GM12878 (cell line): ENCODE measurements at regions not wholly inside any gene's neighbourhood (a gene's known extent, or its start where the extent isn't known, plus 50 kb on each side); places are given as distances from the start of the nearest gene placed in this dataset.

Experiments
- ATAC-seq: fragments of 200-7000 bp; cut with Tn5 transposase; 3 replicates; pipeline ENCODE4 v1.9.1; 2020; ENCODE audit warnings: mild to moderate bottlenecking, moderate library complexity
- BruUV-seq: library from RNA; stranded (reverse); fragments of 400-500 nt; replicated peaks from 2 replicates; lab custom pipeline; 2021; lab: Mats Ljungman, UMichigan
- CTCF ChIA-PET: fragments of 300-600 bp; sonication (Branson Sonifier 250); formaldehyde crosslinking; extraction: SDS; loops from one replicate; lab custom pipeline; 2021; ENCODE audit warnings: inconsistent platforms; lab: Yijun Ruan, JAX
- POLR2A ChIA-PET: fragments of 350-600 bp; formaldehyde crosslinking; extraction: SDS; loops from one replicate; lab custom pipeline; 2021; ENCODE audit warnings: inconsistent platforms; lab: Charles Lee
- RAD21 ChIA-PET: fragments of 300-600 bp; sonication (Branson Sonifier 250); formaldehyde crosslinking; loops from one replicate; lab custom pipeline; 2023; ENCODE audit warnings: antibody characterized with exemption; ENCODE audit not compliant: unreplicated experiment; lab: Charles Lee
- SMC1A ChIA-PET: fragments of 300-600 bp; sonication (Branson Sonifier 250); formaldehyde crosslinking; loops from one replicate; lab custom pipeline; 2023; ENCODE audit not compliant: unreplicated experiment, uncharacterized antibody; lab: Charles Lee
- DNase-seq: peaks from one replicate; pipeline ENCODE4 v3.0.0-alpha.2; 2011; ENCODE audit warnings: low read depth, low spot score
- FAIRE-seq: peaks from 3 replicates; lab custom pipeline; 2011; peaks lifted over from hg19 to GRCh38; lab: Jason Lieb, UNC
- H2AFZ ChIP-seq: 2 replicates; pipeline ENCODE4 v1.6.0; 2011; ENCODE audit warnings: low read depth, low read length, control low read depth; ENCODE audit not compliant: control insufficient read depth
- H3K27ac ChIP-seq: 2 replicates; pipeline ENCODE4 v1.5.1; 2011; ENCODE audit warnings: control low read depth; ENCODE audit not compliant: control insufficient read depth, insufficient read depth
- H3K27me3 ChIP-seq, 2 experiments: replicated peaks in 1 of 2; 2 replicates each; pipeline versions ENCODE4 v1.6.0 to v1.6.1; 2011; ENCODE audit warnings: low read length in 1 of 2; ENCODE audit not compliant: control insufficient read depth in 2 of 2, insufficient read depth in 2 of 2
- H3K36me3 ChIP-seq, 2 experiments: 2 replicates each; pipeline ENCODE4 v1.5.1; 2011; ENCODE audit warnings: low read length in 1 of 2; ENCODE audit not compliant: control insufficient read depth in 2 of 2, insufficient read depth in 2 of 2
- H3K4me1 ChIP-seq: 2 replicates; pipeline ENCODE4 v1.6.1; 2011; ENCODE audit warnings: mild to moderate bottlenecking, low read length, moderate library complexity, mixed read lengths; ENCODE audit not compliant: control insufficient read depth, insufficient read depth
- H3K4me2 ChIP-seq: 2 replicates; pipeline ENCODE4 v1.6.0; 2011; ENCODE audit warnings: control low read depth; ENCODE audit not compliant: control insufficient read depth, insufficient read depth
- H3K4me3 ChIP-seq: fragments of 200-600 bp; sonication (generic); 2 replicates; pipeline ENCODE4 v1.5.1; 2016
- H3K79me2 ChIP-seq: 2 replicates; pipeline ENCODE4 v1.6.0; 2011; ENCODE audit warnings: low read length; ENCODE audit not compliant: control insufficient read depth, insufficient read depth
- H3K9ac ChIP-seq: 2 replicates; pipeline ENCODE4 v1.8.0; 2011; ENCODE audit warnings: low read length, control low read depth, mixed read lengths; ENCODE audit not compliant: control insufficient read depth, insufficient read depth
- H3K9me3 ChIP-seq: replicated peaks from 3 replicates; pipeline ENCODE4 v1.5.1; 2011; ENCODE audit warnings: mild to moderate bottlenecking, low read length; ENCODE audit not compliant: control insufficient read depth, insufficient read depth
- H4K20me1 ChIP-seq: 2 replicates; pipeline ENCODE4 v1.6.0; 2011; ENCODE audit not compliant: control insufficient read depth, insufficient read depth
- BMI1 ChIP-seq: fragments of 450-650 bp; IDR thresholded peaks from 2 replicates; pipeline ENCODE4 v1.6.1; 2016; ENCODE audit warnings: mild to moderate bottlenecking, moderate library complexity, borderline replicate concordance
- EP300 ChIP-seq, 2 experiments: fragments of 150-350 bp in 1 of 2; IDR thresholded peaks; 2 replicates each; pipeline ENCODE4 v1.6.1; 2011 to 2012; ENCODE audit warnings: low read depth in 2 of 2, low read length in 2 of 2, borderline replicate concordance in 1 of 2, improper control_type of control experiment in 1 of 2, inconsistent platforms in 1 of 2; ENCODE audit not compliant: control insufficient read depth in 1 of 2
- ETV6 ChIP-seq, 2 experiments: fragments of 450-650 bp in 1 of 2; IDR thresholded peaks in 1 of 2; conservative IDR thresholded peaks in 1 of 2; 2 replicates each; pipeline ENCODE4 v1.6.1; 2014; ENCODE audit warnings: antibody characterized with exemption in 1 of 2, borderline replicate concordance in 1 of 2, low read depth in 1 of 2, mild to moderate bottlenecking in 1 of 2, moderate library complexity in 1 of 2
- GABPA ChIP-seq: IDR thresholded peaks from 2 replicates; pipeline ENCODE4 v1.6.1; 2014; ENCODE audit warnings: antibody characterized with exemption, low read depth, mild to moderate bottlenecking, inconsistent platforms
- GATAD2B ChIP-seq: fragments of 450-650 bp; conservative IDR thresholded peaks from 2 replicates; pipeline ENCODE4 v1.6.1; 2017; ENCODE audit warnings: low read depth, mild to moderate bottlenecking, moderate library complexity
- HCFC1 ChIP-seq: fragments of 150-350 bp; IDR thresholded peaks from 2 replicates; pipeline ENCODE4 v1.6.1; 2014; ENCODE audit warnings: low read length
- HDAC2 ChIP-seq: fragments of 200-600 bp; sonication (generic); IDR thresholded peaks from 2 replicates; pipeline ENCODE4 v1.6.1; 2017
- MEF2B ChIP-seq: fragments of 450-650 bp; IDR thresholded peaks from 2 replicates; pipeline ENCODE4 v1.6.1; 2018; ENCODE audit warnings: mild to moderate bottlenecking, moderate library complexity; ENCODE audit not compliant: partially characterized antibody, poor library complexity, severe bottlenecking
- MYB ChIP-seq: fragments of 150-350 bp; IDR thresholded peaks from 2 replicates; pipeline ENCODE4 v1.6.1; 2014; ENCODE audit warnings: mild to moderate bottlenecking, low read depth, low read length, borderline replicate concordance
- NFIC ChIP-seq: IDR thresholded peaks from 2 replicates; pipeline ENCODE4 v1.6.1; 2012; ENCODE audit warnings: low read depth, mild to moderate bottlenecking, inconsistent platforms, low read length, moderate library complexity
- NFXL1 ChIP-seq: fragments of 450-650 bp; IDR thresholded peaks from 2 replicates; pipeline ENCODE4 v1.6.1; 2017; ENCODE audit warnings: antibody characterized with exemption, mild to moderate bottlenecking, borderline replicate concordance
- PAX5 ChIP-seq: IDR thresholded peaks from 2 replicates; pipeline ENCODE4 v1.6.1; 2011; ENCODE audit warnings: low read depth, low read length, borderline replicate concordance
- PKNOX1 ChIP-seq: fragments of 450-650 bp; IDR thresholded peaks from 2 replicates; pipeline ENCODE4 v1.6.1; 2016; ENCODE audit warnings: mild to moderate bottlenecking
- RB1 ChIP-seq: fragments of 450-650 bp; formaldehyde crosslinking; IDR thresholded peaks from 2 replicates; pipeline ENCODE4 v1.6.1; 2017; ENCODE audit warnings: mild to moderate bottlenecking, borderline replicate concordance
- RCOR1 ChIP-seq: conservative IDR thresholded peaks from 2 replicates; pipeline ENCODE4 v1.6.1; 2012; ENCODE audit warnings: low read depth, low read length, improper control_type of control experiment
- SIX5 ChIP-seq: IDR thresholded peaks from 2 replicates; pipeline ENCODE4 v1.6.1; 2011; ENCODE audit warnings: mild to moderate bottlenecking, low read depth, low read length, moderate library complexity; ENCODE audit not compliant: severe bottlenecking
- SPI1 ChIP-seq: IDR thresholded peaks from 2 replicates; pipeline ENCODE4 v1.6.1; 2011; ENCODE audit warnings: low read depth, mild to moderate bottlenecking, low read length, moderate library complexity, borderline replicate concordance; ENCODE audit not compliant: insufficient read depth
- ZBTB11 ChIP-seq: fragments of 450-650 bp; formaldehyde crosslinking; IDR thresholded peaks from 2 replicates; pipeline ENCODE4 v1.5.0; 2022; ENCODE audit warnings: mild to moderate bottlenecking, missing genetic modification characterization
- WGBS: methylation state at CpG from one replicate; pipeline ENCODE4 v1.1.6; 2016; ENCODE audit warnings: low lambda C conversion rate; ENCODE audit not compliant: insufficient replicate concordance, insufficient coverage; ENCODE audit errors: missing lambda C conversion rate; 5-methylcytosine and 5-hydroxymethylcytosine counted together
- in situ Hi-C: fragments of 300-500 bp; cut with MboI; formaldehyde crosslinking; loops from 9 replicates; pipeline ENCODE4 v1.14.3; 2018; ENCODE audit warnings: mixed read lengths
- intact Hi-C: fragments of 100-400 bp; cut with micrococcal nuclease; formaldehyde crosslinking; loops from one replicate; pipeline ENCODE4 v1.14.2; 2022; ENCODE audit not compliant: unreplicated experiment

DNA sequence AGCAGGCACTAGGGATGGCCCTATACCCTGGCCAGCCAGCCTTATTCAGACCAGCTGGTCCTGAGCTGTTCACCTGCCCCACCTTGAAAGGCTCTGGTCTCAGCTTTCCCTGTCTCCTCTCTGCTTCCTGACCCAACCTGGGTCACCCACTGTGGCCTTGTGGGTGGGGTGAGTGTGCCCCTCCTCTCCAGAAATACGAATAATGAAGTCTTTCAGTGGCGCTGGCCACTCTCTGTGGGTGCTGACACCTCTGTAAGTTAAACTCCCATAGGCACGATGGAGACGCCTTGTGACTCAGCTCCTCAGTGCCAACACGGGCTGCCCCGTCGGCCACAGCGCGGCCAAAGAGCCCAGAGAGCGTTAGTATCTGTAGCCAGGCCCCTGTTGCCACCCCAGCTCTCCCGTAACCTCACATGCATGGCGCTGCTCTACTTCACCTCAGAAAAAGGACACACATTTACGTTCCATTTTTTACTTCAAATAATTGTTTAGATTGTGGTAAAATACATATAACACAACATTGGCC is 74.6 kb upstream of the SEPTIN5 start (continued):
- no peak for TF ChIP-seq GATAD2B
- no peak for TF ChIP-seq SPI1
- TF ChIP-seq PAX5 = no peak

DNA sequence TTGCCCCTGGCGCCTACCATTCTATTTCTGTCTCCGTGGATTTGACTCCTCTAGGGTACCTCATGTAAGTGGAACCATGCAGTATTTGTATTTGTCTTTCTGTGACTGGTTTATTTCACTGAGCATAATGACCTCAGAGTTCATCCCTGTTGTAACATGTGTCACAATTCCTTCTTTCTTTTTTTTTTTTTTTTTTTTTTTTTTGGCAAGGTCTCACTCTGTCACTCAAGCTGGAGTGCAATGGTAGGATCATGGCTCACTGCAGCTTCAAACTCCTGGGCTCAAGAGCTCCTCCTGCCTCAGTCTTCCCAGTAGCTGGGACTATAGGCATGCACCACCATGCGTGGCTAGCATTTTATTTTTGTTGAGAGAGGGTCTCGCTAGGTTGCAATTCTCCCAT is 74.0 kb upstream of the SEPTIN5 start:
- WGBS = 35% methylated on average over 4 of the region's 4 CpGs
- Histone ChIP-seq H4K20me1 (no peaks in the 10 kb centered on the region), H3K9ac (no peak overlapping the region), H3K79me2 (no peaks in the 10 kb centered on the region), H2AFZ (no peak overlapping the region), H3K27me3 (no peaks in the 10 kb centered on the region), H3K4me2 (no peak overlapping the region), H3K4me1 (no peaks in the 10 kb centered on the region), H3K27ac (no peak overlapping the region), H3K4me3 (no peak overlapping the region), H3K36me3 (no peaks in the 10 kb centered on the region), H3K9me3 (no peaks in the 10 kb centered on the region)
- no peak for DNase-seq
- no TSS peak for BruUV-seq
- FAIRE-seq = no peak
- intact Hi-C loops = no loop called here
- ChIA-PET POLR2A (no interaction called here), RAD21 (no interaction called here), CTCF (no interaction called here), SMC1A (no interaction called here)
- ATAC-seq = no peak
- in situ Hi-C loops = no loop called here
- no peak for TF ChIP-seq ZBTB11 (CRISPR knock-in tag)
- no peak for TF ChIP-seq HCFC1
- TF ChIP-seq HDAC2 = no peak
- TF ChIP-seq NFIC = no peak
- TF ChIP-seq MYB = no peak
- TF ChIP-seq EP300 (IDR thresholded peaks at IDR 0.05; ENCODE audit: borderline replicate concordance in 1 of 2, control insufficient read depth in 1 of 2, low read depth in 2 of 2, low read length in 2 of 2) = no peak
- no peak for TF ChIP-seq ETV6 (conservative IDR thresholded peaks at IDR 0.05 in 1 of 2, IDR thresholded peaks at IDR 0.05 in 1 of 2; ENCODE audit: borderline replicate concordance in 1 of 2, low read depth in 1 of 2)
- no peak for TF ChIP-seq MEF2B
- no peak for TF ChIP-seq RCOR1
- no peak for TF ChIP-seq GABPA
- TF ChIP-seq RB1 = no peak
- no peak for TF ChIP-seq NFXL1
- no peak for TF ChIP-seq BMI1
- TF ChIP-seq PKNOX1 = no peak
- no peak for TF ChIP-seq SIX5
